SH-SY5Y (cell line): ENCODE measurements at regions not wholly inside any gene's neighbourhood (a gene's known extent, or its start where the extent isn't known, plus 50 kb on each side); places are given as distances from the start of the nearest gene placed in this dataset.

ENCODE experiments used
- GATA2 ChIP-seq: IDR thresholded peaks from 2 replicates; pipeline ENCODE4 v1.6.1; 2011; ENCODE audit warnings: mild to moderate bottlenecking, low read depth, low read length
- GATA3 ChIP-seq: IDR thresholded peaks from 2 replicates; pipeline ENCODE4 v1.6.1; 2011; ENCODE audit warnings: low read depth, mild to moderate bottlenecking, low read length, moderate library complexity

DNA sequence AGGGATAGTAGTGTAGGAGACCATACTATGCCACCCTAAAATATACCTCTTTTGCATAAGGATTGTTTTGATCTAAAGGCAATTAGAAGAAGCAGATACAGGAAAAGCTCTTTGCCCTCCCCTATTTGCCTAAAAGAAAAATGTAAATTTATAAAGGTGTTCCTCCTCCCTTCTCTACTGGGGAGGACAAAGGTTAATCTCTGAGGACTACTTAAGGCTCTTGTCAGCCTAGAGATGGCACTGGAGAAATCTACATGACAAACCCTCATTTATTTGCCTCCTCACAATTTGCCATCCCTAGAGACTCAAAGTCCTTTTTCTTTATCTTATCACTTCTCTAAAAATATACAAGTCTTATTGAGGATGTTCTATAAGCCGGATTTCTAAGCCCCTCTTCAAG lies 1021.8 kb downstream of the STPG2 start:
- TF ChIP-seq GATA2 (no peak), GATA3 (no peak)
